OCI-LY3 (cell line): ENCODE measurements at regions not wholly inside any gene's neighbourhood (a gene's known extent, or its start where the extent isn't known, plus 50 kb on each side); places are given as distances from the start of the nearest gene placed in this dataset.

ENCODE experiments used
- CTCF ChIP-seq: fragments of 200-600, 300-600 bp; sonication (generic); IDR thresholded peaks from 2 replicates; pipeline ENCODE4 v1.5.1; 2014; ENCODE audit warnings: antibody characterized with exemption, low read length, low read depth
- EZH2phosphoT487 ChIP-seq: fragments of 200-600 bp; shearing (Covaris generic); IDR thresholded peaks from 2 replicates; pipeline ENCODE4 v1.6.1; 2018; ENCODE audit warnings: antibody characterized with exemption, mixed run types, low read depth

GRCh38 chr15:94079968-94080367 lies 151.4 kb upstream of the MCTP2 start:
- no peak for TF ChIP-seq CTCF
- no peak for TF ChIP-seq EZH2phosphoT487
